ENCODE measurements at regions not wholly inside any gene's neighbourhood (a gene's known extent, or its start where the extent isn't known, plus 50 kb on each side); places are given as distances from the start of the nearest gene placed in this dataset.
A peak's percentile ranks its signal among the peaks of the same experiment; 100 is the strongest.

GRCh38 chr9:33633636-33634035 lies 109.6 kb downstream of the ANKRD18B start (continued):
- TF ChIP-seq ZNF462 (CRISPR knock-in tag; IDR thresholded peaks at IDR 0.05) (no peak), ZNF331 (CRISPR knock-in tag; IDR thresholded peaks at IDR 0.05; ENCODE audit: low read depth) (no peak), CREB1 (CRISPR knock-in tag; IDR thresholded peaks at IDR 0.05; ENCODE audit: low read depth) (no peak), REST (IDR thresholded peaks at IDR 0.05; ENCODE audit: unreplicated experiment) (no peak)

- Histone ChIP-seq H3F3A (replicated peaks; ENCODE audit: low read depth) (no peaks in the 10 kb centered on the region), H3K4me1 (ENCODE audit: insufficient read depth) (no peaks in the 10 kb centered on the region), H3K4me3 (no peak overlapping the region), H4K20me1 (replicated peaks; ENCODE audit: insufficient read depth) (no peaks in the 10 kb centered on the region), H2AFZ (peak overlapping the region; percentile 85), H3K4me2 (no peak overlapping the region), H3K9me2 (ENCODE audit: insufficient read depth) (no peaks in the 10 kb centered on the region), H3K79me2 (replicated peaks; ENCODE audit: insufficient read depth) (no peaks in the 10 kb centered on the region), H3K36me3 (ENCODE audit: insufficient read depth) (no peaks in the 10 kb centered on the region), H3K27me3 (ENCODE audit: insufficient read depth) (no peaks in the 10 kb centered on the region), H3K27ac (ENCODE audit: low read depth) (no peak overlapping the region)
- Mint-ChIP-seq H3K36me3 (ENCODE audit: low read depth) (no peaks in the 10 kb centered on the region), H3K27me3 (ENCODE audit: insufficient read depth, low read depth, poor library complexity) (peaks cover 1% of the 10 kb centered on the region), H3K4me3 (no peak overlapping the region), H3K9me3 (no peaks in the 10 kb centered on the region), H3K4me1 (peaks cover 3% of the 10 kb centered on the region), H3K27ac (no peak overlapping the region)
- ATAC-seq = peak; percentile 84
- peak; percentile 13 for DNase-seq (ENCODE audit: low spot score)
- TF ChIP-seq STAT1 (IDR thresholded peaks at IDR 0.05; ENCODE audit: unreplicated experiment) (no peak), ETS1 (IDR thresholded peaks at IDR 0.05) (no peak), EZH2phosphoT487 (IDR thresholded peaks at IDR 0.05; ENCODE audit: unreplicated experiment) (no peak), JUNB (IDR thresholded peaks at IDR 0.05; ENCODE audit: unreplicated experiment) (no peak), ZNF114 (CRISPR knock-in tag; IDR thresholded peaks at IDR 0.05) (no peak)
Observed at GRCh38 chr9:33637881-33638280, 113.8 kb downstream of the ANKRD18B start.

Measured in GM23338 (cell line).